Aorta (tissue), 5 donors: ENCODE measurements at regions not wholly inside any gene's neighbourhood (a gene's known extent, or its start where the extent isn't known, plus 50 kb on each side); places are given as distances from the start of the nearest gene placed in this dataset.

Source experiments
- ATAC-seq: fragments of 200-7000 bp; cut with Tn5 transposase; one replicate; pipeline ENCODE4 v1.9.1; 2022; ENCODE audit warnings: moderate library complexity; ENCODE audit not compliant: low FRiP score
- DNase-seq, 2 donors: peaks; one replicate each; pipeline ENCODE4 v3.0.0-alpha.2; 2020
- H3K27ac ChIP-seq, 2 donors: one replicate each; pipeline ENCODE4 v1.5.1; 2013; ENCODE audit warnings: low read length in 2 of 2, mild to moderate bottlenecking in 2 of 2, moderate library complexity in 2 of 2, control low read depth in 1 of 2, inconsistent platforms in 1 of 2, low read depth in 1 of 2
- H3K27me3 ChIP-seq, 2 donors: one replicate each; pipeline ENCODE4 v1.6.1; 2013; ENCODE audit warnings: control low read depth in 1 of 2, low read length in 1 of 2, mild to moderate bottlenecking in 1 of 2, moderate library complexity in 1 of 2; ENCODE audit not compliant: insufficient read depth in 2 of 2, control insufficient read depth in 1 of 2
- H3K36me3 ChIP-seq, 2 donors: one replicate each; pipeline ENCODE4 v1.6.1; 2013; ENCODE audit warnings: control low read depth in 1 of 2, low read length in 1 of 2, mild to moderate bottlenecking in 1 of 2; ENCODE audit not compliant: insufficient read depth in 2 of 2, control insufficient read depth in 1 of 2
- H3K4me1 ChIP-seq, 2 donors: one replicate each; pipeline ENCODE4 v1.6.1; 2013; ENCODE audit warnings: low read length in 2 of 2, control low read depth in 1 of 2, mild to moderate bottlenecking in 1 of 2, moderate library complexity in 1 of 2; ENCODE audit not compliant: insufficient read depth in 2 of 2, control insufficient read depth in 1 of 2
- H3K4me3 ChIP-seq, 2 donors: one replicate each; pipeline ENCODE4 v1.5.1; 2013; ENCODE audit warnings: low read length in 2 of 2, control low read depth in 1 of 2, mild to moderate bottlenecking in 1 of 2
- H3K9me3 ChIP-seq: one replicate; pipeline ENCODE4 v1.6.1; 2013; ENCODE audit warnings: mild to moderate bottlenecking, low read length; ENCODE audit not compliant: control insufficient read depth
- WGBS, 2 donors: extraction: QIAGEN DNeasy Blood & Tissue Kit; methylation state at CpG; one replicate each; pipeline ENCODE4 v1.1.7; 2013; 5-methylcytosine and 5-hydroxymethylcytosine counted together
- intact Hi-C, 2 donors: fragments of 100-400 bp; cut with DNase I; formaldehyde crosslinking; loops; one replicate each; pipeline versions ENCODE4 v1.14.2 to v1.15.0; 2022
- donor health status: healthy with polysubstance abuse.
- donor health status: Bipolar disorder and iron deficiency.
- donor health status: DM: no; HTN: no; CAD: no.
- donor health status: DM: no; HTN: no; CAD: no.
- donor health status: DM: yes; HTN: yes; CAD: no.

DNA sequence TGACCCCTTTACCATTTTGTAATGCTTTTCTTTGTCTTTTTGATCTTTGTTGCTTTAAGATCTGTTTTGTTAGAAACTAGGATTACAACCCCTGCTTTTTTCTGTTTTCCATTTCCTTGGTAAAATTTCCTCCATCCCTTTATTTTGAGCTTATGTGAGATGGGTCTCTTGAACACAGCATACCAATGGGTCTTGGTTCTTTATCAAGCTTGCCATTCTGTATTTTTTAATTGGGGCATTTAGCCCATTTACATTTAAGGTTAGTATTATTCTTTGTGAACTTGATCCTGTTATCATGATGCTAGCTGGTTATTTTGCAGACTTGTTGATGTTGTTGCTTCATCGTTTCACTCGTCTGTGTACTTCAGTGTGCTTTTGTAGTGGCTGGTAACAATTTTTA is 337.3 kb downstream of the SPATA31D1 start:
- Histone ChIP-seq H3K36me3 (no peaks in the 10 kb centered on the region), H3K9me3 (peaks cover 2% of the 10 kb centered on the region), H3K4me1 (peaks cover 0 to 1% of the 10 kb centered on the region in 2 donors), H3K27me3 (no peaks in the 10 kb centered on the region), H3K4me3 (no peak overlapping the region), H3K27ac (no peak overlapping the region)
- ATAC-seq, result no peak
- intact Hi-C loops, result no loop called here
- 92 to 94% methylated on average over 2 of the region's 2 CpGs for WGBS, 2 donors
- no peak for DNase-seq

DNA sequence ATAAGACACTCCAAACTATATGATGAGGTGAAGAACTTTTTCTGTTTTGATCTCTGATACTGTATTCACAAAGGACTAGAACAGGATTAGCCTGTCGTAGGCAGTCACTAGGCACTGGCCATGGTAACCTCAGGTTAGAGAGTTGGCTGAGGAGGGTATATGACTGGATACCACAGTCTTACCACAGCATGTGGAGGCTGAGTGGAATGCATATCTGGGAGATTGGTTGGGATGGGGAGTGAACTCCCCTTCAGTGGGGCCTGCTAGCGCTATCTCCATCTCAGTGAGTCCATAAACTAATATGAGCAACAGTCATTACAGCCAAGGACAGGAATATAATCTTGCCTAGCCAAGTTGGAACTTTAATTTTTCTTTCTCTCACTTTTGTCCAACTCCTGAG is 339.1 kb downstream of the SPATA31D1 start:
- no peak overlapping the region for H3K4me3 ChIP-seq
- WGBS, 2 donors, result 97% methylated on average over 2 of the region's 2 CpGs
- no peak for ATAC-seq
- no peaks in the 10 kb centered on the region for H3K4me1 ChIP-seq
- H3K27ac ChIP-seq, result no peak overlapping the region
- peaks cover 2% of the 10 kb centered on the region for H3K9me3 ChIP-seq
- DNase-seq, result no peak
- H3K27me3 ChIP-seq, result no peaks in the 10 kb centered on the region
- intact Hi-C loops, result no loop called here
- H3K36me3 ChIP-seq, result no peaks in the 10 kb centered on the region

GRCh38 chr9:82331079-82331478 is 342.5 kb downstream of the SPATA31D1 start:
- Histone ChIP-seq H3K27ac (no peak overlapping the region), H3K36me3 (no peaks in the 10 kb centered on the region), H3K27me3 (no peaks in the 10 kb centered on the region), H3K4me3 (no peak overlapping the region), H3K9me3 (peaks cover 2% of the 10 kb centered on the region), H3K4me1 (no peaks in the 10 kb centered on the region)
- WGBS, 2 donors, result 66 to 91% methylated on average over 2 of the region's 2 CpGs
- DNase-seq, result no peak
- intact Hi-C loops, result no loop called here
- no peak for ATAC-seq

- Histone ChIP-seq H3K36me3 (no peaks in the 10 kb centered on the region), H3K4me3 (no peak overlapping the region), H3K27ac (no peak overlapping the region), H3K4me1 (no peaks in the 10 kb centered on the region), H3K27me3 (no peaks in the 10 kb centered on the region), H3K9me3 (peaks cover 2% of the 10 kb centered on the region)
- no peak for ATAC-seq
- DNase-seq, result no peak
- WGBS, 2 donors, result 35 to 40% methylated on average over 5 of the region's 5 CpGs
- intact Hi-C loops, result no loop called here
Observed at GRCh38 chr9:82332018-82332773, 343.6 kb downstream of the SPATA31D1 start.

- WGBS, 2 donors, result 87% methylated on average over 6 of the region's 6 CpGs
- ATAC-seq, result no peak
Observed at GRCh38 chr9:82332774-82333152, 344.2 kb downstream of the SPATA31D1 start.

DNA sequence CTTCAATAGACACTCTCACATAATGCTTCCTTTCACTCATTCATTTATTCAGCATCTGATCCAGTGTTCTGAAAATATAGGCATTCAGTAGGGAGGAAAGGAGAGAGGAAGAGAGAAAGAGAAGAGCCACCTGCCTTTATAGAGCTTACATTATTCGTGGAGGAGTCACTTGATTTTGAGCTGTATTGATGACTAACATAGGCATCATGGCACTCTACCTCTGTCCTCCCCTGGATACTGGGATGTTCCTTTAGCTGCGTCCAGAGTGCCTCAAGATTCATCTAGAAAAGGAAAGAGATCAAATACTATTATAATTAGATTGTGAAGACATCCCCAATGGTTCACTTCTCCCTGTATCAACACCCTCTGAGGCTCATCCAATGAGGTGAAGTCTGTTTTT is 345.1 kb downstream of the SPATA31D1 start:
- H3K9me3 ChIP-seq, result no peaks in the 10 kb centered on the region
- no peak overlapping the region for H3K27ac ChIP-seq
- no peak overlapping the region for H3K4me3 ChIP-seq
- H3K4me1 ChIP-seq, result no peaks in the 10 kb centered on the region
- WGBS, 2 donors, result 94 to 95% methylated on average over 2 of the region's 2 CpGs
- DNase-seq, result no peak
- intact Hi-C loops, result no loop called here
- H3K27me3 ChIP-seq, result no peaks in the 10 kb centered on the region
- no peak for ATAC-seq
- no peaks in the 10 kb centered on the region for H3K36me3 ChIP-seq

More at GRCh38 chr9:82332774-82333152, 344.2 kb downstream of the SPATA31D1 start:
- H3K27me3 ChIP-seq, result no peaks in the 10 kb centered on the region
- intact Hi-C loops, result no loop called here
- H3K36me3 ChIP-seq, result no peaks in the 10 kb centered on the region
- no peak overlapping the region for H3K4me3 ChIP-seq
- no peak for DNase-seq
- no peaks in the 10 kb centered on the region for H3K4me1 ChIP-seq
- H3K27ac ChIP-seq, result no peak overlapping the region
- peaks cover under 1% of the 10 kb centered on the region for H3K9me3 ChIP-seq

DNA sequence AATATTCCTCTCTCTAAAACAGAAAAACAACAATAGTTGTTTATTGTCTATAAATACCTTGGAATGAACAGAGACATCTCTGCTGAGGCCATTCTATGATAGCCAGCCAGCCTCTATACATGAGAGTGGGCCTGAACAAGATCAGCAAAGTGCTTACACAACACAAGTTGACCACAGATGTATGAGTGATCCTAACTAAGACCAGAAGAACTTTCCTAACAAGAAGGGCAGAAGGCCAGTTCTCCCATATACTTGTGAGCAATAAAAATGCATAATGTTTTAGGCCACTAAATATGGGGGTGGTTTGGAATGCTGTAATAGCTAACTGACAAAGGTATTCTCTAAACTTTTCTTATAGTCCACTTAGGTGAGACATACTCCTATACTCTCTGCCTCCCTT is 345.7 kb downstream of the SPATA31D1 start:
- H3K36me3 ChIP-seq, result no peaks in the 10 kb centered on the region
- intact Hi-C loops, result no loop called here
- no peak for ATAC-seq
- DNase-seq, result no peak
- H3K27me3 ChIP-seq, result no peaks in the 10 kb centered on the region
- no peak overlapping the region for H3K27ac ChIP-seq
- no peaks in the 10 kb centered on the region for H3K4me1 ChIP-seq
- H3K9me3 ChIP-seq, result no peaks in the 10 kb centered on the region
- no peak overlapping the region for H3K4me3 ChIP-seq

DNA sequence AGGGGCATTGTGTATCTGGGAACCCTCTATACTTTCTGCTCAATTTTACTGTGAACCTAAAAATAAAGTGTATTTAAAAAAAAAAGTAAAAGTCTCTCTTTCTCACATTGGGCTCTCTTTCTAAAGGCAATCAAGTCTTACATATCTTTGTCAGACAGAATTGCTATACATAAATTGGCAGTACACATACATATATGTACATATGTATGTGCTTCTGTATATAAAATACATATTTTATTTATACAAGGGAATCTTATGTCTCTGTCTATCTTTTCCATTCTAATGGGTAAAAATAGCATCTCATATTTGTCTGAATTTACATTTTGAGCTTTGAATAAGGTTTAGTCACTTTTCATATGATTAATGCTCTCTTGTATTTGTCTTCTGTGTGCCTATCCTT is 348.8 kb downstream of the SPATA31D1 start:
- intact Hi-C loops, result no loop called here

GRCh38 chr9:82342046-82342445 is 353.5 kb downstream of the SPATA31D1 start:
- Histone ChIP-seq H3K4me1 (no peaks in the 10 kb centered on the region), H3K9me3 (no peaks in the 10 kb centered on the region), H3K36me3 (no peaks in the 10 kb centered on the region), H3K27ac (no peak overlapping the region), H3K27me3 (no peaks in the 10 kb centered on the region), H3K4me3 (no peak overlapping the region)
- WGBS, 2 donors, result 37 to 64% methylated on average over 2 of the region's 2 CpGs
- intact Hi-C loops, result no loop called here
- DNase-seq, result no peak
- no peak for ATAC-seq

More for the DNA sequence above, 348.8 kb downstream of the SPATA31D1 start:
- no peaks in the 10 kb centered on the region for H3K4me1 ChIP-seq
- no peak for ATAC-seq
- no peak overlapping the region for H3K4me3 ChIP-seq
- no peaks in the 10 kb centered on the region for H3K36me3 ChIP-seq
- DNase-seq, result no peak
- no peaks in the 10 kb centered on the region for H3K27me3 ChIP-seq
- no peaks in the 10 kb centered on the region for H3K9me3 ChIP-seq
- no peak overlapping the region for H3K27ac ChIP-seq
